ENCODE measurements at regions not wholly inside any gene's neighbourhood (a gene's known extent, or its start where the extent isn't known, plus 50 kb on each side); places are given as distances from the start of the nearest gene placed in this dataset.

GRCh38 chr5:164351245-164351834, 845.9 kb downstream of the MAT2B start:
- BruUV-seq (replicated peaks), result no TSS peak
- no peaks in the 10 kb centered on the region for H3K4me1 Mint-ChIP-seq (ENCODE audit: insufficient read depth, unreplicated experiment)
- no peaks in the 10 kb centered on the region for H3K9me3 Mint-ChIP-seq (ENCODE audit: unreplicated experiment)
- no peaks in the 10 kb centered on the region for H3K27me3 Mint-ChIP-seq (ENCODE audit: insufficient read depth, unreplicated experiment)
- no peak overlapping the region for H3K27ac Mint-ChIP-seq (ENCODE audit: low read depth, unreplicated experiment)
- ChIA-PET CTCF (interaction anchor here (0.8 kb wide), 1 partner anchor 9 kb away, joined by 5 read pairs; no protein-coding TSS in a partner anchor), POLR2A (no interaction called here)
- no peaks in the 10 kb centered on the region for H3K36me3 Mint-ChIP-seq (ENCODE audit: insufficient read depth, unreplicated experiment)
- H3K4me3 Mint-ChIP-seq (ENCODE audit: unreplicated experiment), result no peak overlapping the region
- no peak for TF ChIP-seq CTCF (IDR thresholded peaks at IDR 0.05; ENCODE audit: unreplicated experiment)
- intact Hi-C loops (cut with micrococcal nuclease), result no loop called here
- DNase-seq (ENCODE audit: unreplicated experiment), result no peak

GRCh38 chr5:164352695-164353094, 847.3 kb downstream of the MAT2B start:
- ChIA-PET CTCF (interaction anchor here (1.6 kb wide), 1 partner anchor 12 kb away, joined by 6 read pairs; no protein-coding TSS in a partner anchor), POLR2A (no interaction called here)
- Mint-ChIP-seq H3K4me1 (ENCODE audit: insufficient read depth, unreplicated experiment) (no peaks in the 10 kb centered on the region), H3K4me3 (ENCODE audit: unreplicated experiment) (no peak overlapping the region), H3K36me3 (ENCODE audit: insufficient read depth, unreplicated experiment) (no peaks in the 10 kb centered on the region), H3K9me3 (ENCODE audit: unreplicated experiment) (no peaks in the 10 kb centered on the region), H3K27me3 (ENCODE audit: insufficient read depth, unreplicated experiment) (no peaks in the 10 kb centered on the region), H3K27ac (ENCODE audit: low read depth, unreplicated experiment) (no peak overlapping the region)
- TF ChIP-seq CTCF (IDR thresholded peaks at IDR 0.05; ENCODE audit: unreplicated experiment), result no peak
- DNase-seq (ENCODE audit: unreplicated experiment), result no peak
- no TSS peak for BruUV-seq (replicated peaks)
- intact Hi-C loops (cut with micrococcal nuclease), result no loop called here

GRCh38 chr5:164353155-164353554, 847.7 kb downstream of the MAT2B start:
- Mint-ChIP-seq H3K27me3 (ENCODE audit: insufficient read depth, unreplicated experiment) (no peaks in the 10 kb centered on the region), H3K36me3 (ENCODE audit: insufficient read depth, unreplicated experiment) (no peaks in the 10 kb centered on the region), H3K9me3 (ENCODE audit: unreplicated experiment) (no peaks in the 10 kb centered on the region), H3K4me1 (ENCODE audit: insufficient read depth, unreplicated experiment) (no peaks in the 10 kb centered on the region), H3K4me3 (ENCODE audit: unreplicated experiment) (no peak overlapping the region), H3K27ac (ENCODE audit: low read depth, unreplicated experiment) (no peak overlapping the region)
- no peak for TF ChIP-seq CTCF (IDR thresholded peaks at IDR 0.05; ENCODE audit: unreplicated experiment)
- no TSS peak for BruUV-seq (replicated peaks)
- POLR2A ChIA-PET, result no interaction called here
- CTCF ChIA-PET, result interaction anchor here (1.6 kb wide), 1 partner anchor 12 kb away, joined by 6 read pairs; no protein-coding TSS in a partner anchor
- DNase-seq (ENCODE audit: unreplicated experiment), result no peak
- intact Hi-C loops (cut with micrococcal nuclease), result no loop called here

- Mint-ChIP-seq H3K27me3 (ENCODE audit: insufficient read depth, unreplicated experiment) (no peaks in the 10 kb centered on the region), H3K36me3 (ENCODE audit: insufficient read depth, unreplicated experiment) (no peaks in the 10 kb centered on the region), H3K4me3 (ENCODE audit: unreplicated experiment) (no peak overlapping the region), H3K4me1 (ENCODE audit: insufficient read depth, unreplicated experiment) (peaks cover 7% of the 10 kb centered on the region), H3K27ac (ENCODE audit: low read depth, unreplicated experiment) (no peak overlapping the region), H3K9me3 (ENCODE audit: unreplicated experiment) (no peaks in the 10 kb centered on the region)
- BruUV-seq (replicated peaks), result no TSS peak
- ChIA-PET CTCF (interaction anchor here (1.6 kb wide), 1 partner anchor 13 kb away, joined by 6 read pairs; no protein-coding TSS in a partner anchor), POLR2A (no interaction called here)
- TF ChIP-seq CTCF (IDR thresholded peaks at IDR 0.05; ENCODE audit: unreplicated experiment), result no peak
- DNase-seq (ENCODE audit: unreplicated experiment), result no peak
- intact Hi-C loops (cut with micrococcal nuclease), result no loop called here
Measured at GRCh38 chr5:164354139-164354751, 848.8 kb downstream of the MAT2B start.

Measured in MCF 10A (cell line).